KMS-11 (cell line): ENCODE measurements at regions not wholly inside any gene's neighbourhood (a gene's known extent, or its start where the extent isn't known, plus 50 kb on each side); places are given as distances from the start of the nearest gene placed in this dataset.

ENCODE experiments used
- H2AFZ ChIP-seq: fragments of 200-600 bp; sonication (generic); 2 replicates; pipeline ENCODE4 v1.6.1; 2016; ENCODE audit warnings: antibody characterized with exemption, mixed run types, low read depth
- H3K27ac ChIP-seq: fragments of 200-600 bp; sonication (generic); 2 replicates; pipeline ENCODE4 v1.6.1; 2016; ENCODE audit warnings: mild to moderate bottlenecking, mixed run types
- H3K27me3 ChIP-seq: fragments of 200-600 bp; sonication (generic); 2 replicates; pipeline ENCODE4 v1.6.1; 2017; ENCODE audit warnings: mild to moderate bottlenecking, low read depth, mixed run types, moderate library complexity; ENCODE audit not compliant: insufficient read depth
- H3K36me3 ChIP-seq: fragments of 200-600 bp; sonication (generic); 2 replicates; pipeline ENCODE4 v1.6.1; 2017; ENCODE audit warnings: mild to moderate bottlenecking, mixed run types; ENCODE audit not compliant: insufficient read depth
- H3K4me1 ChIP-seq: fragments of 200-600 bp; sonication (generic); 2 replicates; pipeline ENCODE4 v1.6.1; 2016; ENCODE audit warnings: mild to moderate bottlenecking, low read depth, mixed run types; ENCODE audit not compliant: poor library complexity, severe bottlenecking
- H3K4me2 ChIP-seq: fragments of 200-600 bp; sonication (generic); 2 replicates; pipeline ENCODE4 v1.7.0; 2016; ENCODE audit warnings: mild to moderate bottlenecking, mixed run types
- H3K4me3 ChIP-seq: fragments of 200-600 bp; sonication (generic); IDR thresholded peaks from 2 replicates; pipeline ENCODE4 v1.6.1; 2017; ENCODE audit warnings: low read depth, low read length, mixed read lengths; ENCODE audit not compliant: insufficient read depth
- H3K79me2 ChIP-seq: fragments of 200-600 bp; sonication (generic); 2 replicates; pipeline ENCODE4 v1.6.1; 2016; ENCODE audit warnings: low read depth, mixed run types; ENCODE audit not compliant: insufficient read depth
- H3K9ac ChIP-seq: fragments of 200-600 bp; sonication (generic); 2 replicates; pipeline ENCODE4 v1.6.1; 2016; ENCODE audit warnings: mild to moderate bottlenecking, mixed run types
- H4K20me1 ChIP-seq: fragments of 200-600 bp; sonication (generic); 2 replicates; pipeline ENCODE4 v1.6.1; 2016; ENCODE audit warnings: mild to moderate bottlenecking, mixed run types; ENCODE audit not compliant: insufficient read depth
- CTCF ChIP-seq: fragments of 200-600 bp; sonication (generic); conservative IDR thresholded peaks from 2 replicates; pipeline ENCODE4 v1.6.1; 2017; ENCODE audit warnings: low read depth, mild to moderate bottlenecking, antibody characterized with exemption, low read length, moderate library complexity, mixed read lengths

GRCh38 chr16:62940569-62940968, 904.3 kb upstream of the CDH8 start:
- TF ChIP-seq CTCF = no peak

GRCh38 chr16:62939687-62940086, 903.4 kb upstream of the CDH8 start:
- Histone ChIP-seq H3K27me3 (no peaks in the 10 kb centered on the region), H3K4me1 (no peaks in the 10 kb centered on the region)
- no peak for TF ChIP-seq CTCF

More at GRCh38 chr16:62940569-62940968, 904.3 kb upstream of the CDH8 start:
- Histone ChIP-seq H3K4me1 (no peaks in the 10 kb centered on the region), H3K9ac (no peak overlapping the region), H3K4me2 (no peak overlapping the region), H2AFZ (no peak overlapping the region), H3K79me2 (no peaks in the 10 kb centered on the region), H3K27ac (no peak overlapping the region), H3K36me3 (no peaks in the 10 kb centered on the region), H3K27me3 (no peaks in the 10 kb centered on the region), H4K20me1 (no peaks in the 10 kb centered on the region), H3K4me3 (no peak overlapping the region)

GRCh38 chr16:62933929-62934328, 897.7 kb upstream of the CDH8 start:
- Histone ChIP-seq H3K9ac (no peak overlapping the region), H3K4me1 (no peaks in the 10 kb centered on the region), H3K4me2 (no peak overlapping the region), H3K36me3 (no peaks in the 10 kb centered on the region), H2AFZ (no peak overlapping the region), H3K27me3 (no peaks in the 10 kb centered on the region), H3K4me3 (no peak overlapping the region), H4K20me1 (no peaks in the 10 kb centered on the region), H3K27ac (no peak overlapping the region), H3K79me2 (no peaks in the 10 kb centered on the region)
- TF ChIP-seq CTCF = no peak

More at GRCh38 chr16:62939687-62940086, 903.4 kb upstream of the CDH8 start:
- Histone ChIP-seq H2AFZ (no peak overlapping the region), H3K4me3 (no peak overlapping the region), H3K27ac (no peak overlapping the region), H3K36me3 (no peaks in the 10 kb centered on the region), H4K20me1 (no peaks in the 10 kb centered on the region), H3K4me2 (no peak overlapping the region), H3K79me2 (no peaks in the 10 kb centered on the region), H3K9ac (no peak overlapping the region)

GRCh38 chr16:62929593-62929992, 893.4 kb upstream of the CDH8 start:
- Histone ChIP-seq H3K27me3 (no peaks in the 10 kb centered on the region), H2AFZ (no peak overlapping the region), H3K4me1 (no peaks in the 10 kb centered on the region), H4K20me1 (no peaks in the 10 kb centered on the region), H3K4me2 (no peak overlapping the region), H3K4me3 (no peak overlapping the region), H3K79me2 (no peaks in the 10 kb centered on the region), H3K27ac (no peak overlapping the region), H3K36me3 (no peaks in the 10 kb centered on the region), H3K9ac (no peak overlapping the region)
- TF ChIP-seq CTCF = no peak
